Fibroblast of lung (primary cell): ENCODE measurements at regions not wholly inside any gene's neighbourhood (a gene's known extent, or its start where the extent isn't known, plus 50 kb on each side); places are given as distances from the start of the nearest gene placed in this dataset.

ENCODE experiments used
- DNase-seq, 2 donors: peaks; one replicate each; pipeline versions ENCODE4 v3.0.0 to v3.0.0-alpha.2; 2010; ENCODE audit warnings: low read depth in 2 of 2
- H2AFZ ChIP-seq: 2 replicates; pipeline ENCODE4 v1.5.1; 2012; ENCODE audit warnings: low read length, control low read depth, inconsistent platforms
- H3K27ac ChIP-seq: 2 replicates; pipeline ENCODE4 v1.5.1; 2011; ENCODE audit warnings: low read length, control low read depth; ENCODE audit not compliant: insufficient read depth
- H3K27me3 ChIP-seq: 2 replicates; pipeline ENCODE4 v1.5.1; 2011; ENCODE audit warnings: mild to moderate bottlenecking, low read length; ENCODE audit not compliant: control insufficient read depth, insufficient read depth
- H3K36me3 ChIP-seq: 2 replicates; pipeline ENCODE4 v1.5.1; 2011; ENCODE audit warnings: low read length; ENCODE audit not compliant: control insufficient read depth, insufficient read depth
- H3K4me1 ChIP-seq: 2 replicates; pipeline ENCODE4 v1.5.1; 2011; ENCODE audit warnings: low read length; ENCODE audit not compliant: control insufficient read depth, insufficient read depth; ENCODE audit errors: extremely low read depth
- H3K4me2 ChIP-seq: 2 replicates; pipeline ENCODE4 v1.5.1; 2011; ENCODE audit warnings: low read length, control low read depth; ENCODE audit not compliant: insufficient read depth; ENCODE audit errors: extremely low read depth
- H3K4me3 ChIP-seq, 4 experiments: fragments of 200-600 bp in 1 of 4; sonication (generic) in 1 of 4; replicated peaks in 1 of 4; 2 replicates each; pipeline ENCODE4 v1.5.1; 2011 to 2016; ENCODE audit warnings: low read length in 4 of 4, low read depth in 3 of 4, mild to moderate bottlenecking in 3 of 4, control low read depth in 2 of 4, inconsistent platforms in 1 of 4, mixed read lengths in 1 of 4; ENCODE audit not compliant: insufficient read depth in 1 of 4; ENCODE audit errors: control extremely low read depth in 1 of 4
- H3K79me2 ChIP-seq: 2 replicates; pipeline ENCODE4 v1.5.1; 2012; ENCODE audit warnings: mild to moderate bottlenecking, low read length, inconsistent platforms; ENCODE audit not compliant: control insufficient read depth, insufficient read depth
- H3K9ac ChIP-seq: 2 replicates; pipeline ENCODE4 v1.5.1; 2011; ENCODE audit warnings: mild to moderate bottlenecking, low read length, control low read depth; ENCODE audit not compliant: insufficient read depth
- H3K9me3 ChIP-seq: 2 replicates; pipeline ENCODE4 v1.5.1; 2012; ENCODE audit warnings: low read depth, low read length; ENCODE audit not compliant: control insufficient read depth, insufficient read depth
- H4K20me1 ChIP-seq: 2 replicates; pipeline ENCODE4 v1.5.1; 2011; ENCODE audit warnings: low read length; ENCODE audit not compliant: control insufficient read depth, insufficient read depth; ENCODE audit errors: extremely low read depth
- CTCF ChIP-seq, 2 donors: IDR thresholded peaks in 1 of 2; conservative IDR thresholded peaks in 1 of 2; 1 replicate in 1 of 2; 2 replicates in 1 of 2; pipeline ENCODE4 v1.5.1; 2011 to 2012; ENCODE audit warnings: low read length in 2 of 2, control low read depth in 1 of 2, inconsistent platforms in 1 of 2, low read depth in 1 of 2, mild to moderate bottlenecking in 1 of 2
- EZH2 ChIP-seq: IDR thresholded peaks from 2 replicates; pipeline ENCODE4 v1.5.1; 2012; ENCODE audit warnings: low read length, control low read depth, mild to moderate bottlenecking; ENCODE audit errors: missing control alignments

GRCh38 chr12:94025756-94026155, 122.6 kb upstream of the PLXNC1 start:
- no peaks in the 10 kb centered on the region for H3K9me3 ChIP-seq
- no peak for DNase-seq
- no peak overlapping the region for H3K4me3 ChIP-seq
- no peak for TF ChIP-seq CTCF (conservative IDR thresholded peaks at IDR 0.05 in 1 of 2, IDR thresholded peaks at IDR 0.05 in 1 of 2; ENCODE audit: low read depth in 1 of 2, low read length in 2 of 2)
- no peak for TF ChIP-seq EZH2
- no peak overlapping the region for H2AFZ ChIP-seq
- H3K4me2 ChIP-seq: no peak overlapping the region
- H4K20me1 ChIP-seq: no peaks in the 10 kb centered on the region
- no peak overlapping the region for H3K27ac ChIP-seq
- H3K4me1 ChIP-seq: no peaks in the 10 kb centered on the region
- no peaks in the 10 kb centered on the region for H3K79me2 ChIP-seq
- no peak overlapping the region for H3K9ac ChIP-seq
- peaks cover 13% of the 10 kb centered on the region for H3K27me3 ChIP-seq
- H3K36me3 ChIP-seq: no peaks in the 10 kb centered on the region

- Histone ChIP-seq H3K27ac (no peak overlapping the region), H3K4me1 (no peaks in the 10 kb centered on the region), H3K79me2 (no peaks in the 10 kb centered on the region), H3K4me2 (no peak overlapping the region), H3K9ac (no peak overlapping the region), H3K4me3 (no peak overlapping the region), H3K9me3 (no peaks in the 10 kb centered on the region), H3K36me3 (no peaks in the 10 kb centered on the region), H2AFZ (no peak overlapping the region), H4K20me1 (no peaks in the 10 kb centered on the region), H3K27me3 (peaks cover 13% of the 10 kb centered on the region)
- no peak for TF ChIP-seq CTCF (conservative IDR thresholded peaks at IDR 0.05 in 1 of 2, IDR thresholded peaks at IDR 0.05 in 1 of 2; ENCODE audit: low read depth in 1 of 2, low read length in 2 of 2)
- TF ChIP-seq EZH2: no peak
- peak in 1 of 2 donors; percentile 14 for DNase-seq
Observed at GRCh38 chr12:94026596-94026995, 121.8 kb upstream of the PLXNC1 start.

- no peak for DNase-seq
- Histone ChIP-seq H3K4me3 (no peak overlapping the region), H3K79me2 (no peaks in the 10 kb centered on the region), H3K4me1 (no peaks in the 10 kb centered on the region), H3K36me3 (no peaks in the 10 kb centered on the region), H3K27me3 (peaks cover 13% of the 10 kb centered on the region), H4K20me1 (no peaks in the 10 kb centered on the region), H2AFZ (no peak overlapping the region), H3K4me2 (no peak overlapping the region), H3K9me3 (no peaks in the 10 kb centered on the region), H3K27ac (no peak overlapping the region), H3K9ac (no peak overlapping the region)
- TF ChIP-seq CTCF (conservative IDR thresholded peaks at IDR 0.05 in 1 of 2, IDR thresholded peaks at IDR 0.05 in 1 of 2; ENCODE audit: low read depth in 1 of 2, low read length in 2 of 2) (no peak), EZH2 (no peak)
Observed at GRCh38 chr12:94027561-94027960, 120.8 kb upstream of the PLXNC1 start.
